Transverse colon (tissue), 4 donors: ENCODE measurements at regions not wholly inside any gene's neighbourhood (a gene's known extent, or its start where the extent isn't known, plus 50 kb on each side); places are given as distances from the start of the nearest gene placed in this dataset.

Experiments used
- DNase-seq: peaks from one replicate; pipeline ENCODE4 v3.0.0-alpha.2; 2019
- H3K27ac ChIP-seq, 4 donors: fragments of 200-600 bp; sonication (generic); 2 replicates each; pipeline ENCODE4 v1.5.1; 2016 to 2018; ENCODE audit warnings: inconsistent platforms in 4 of 4
- H3K27me3 ChIP-seq: fragments of 200-600 bp; sonication (generic); 2 replicates; pipeline ENCODE4 v1.5.1; 2017; ENCODE audit warnings: inconsistent platforms
- H3K36me3 ChIP-seq, 4 donors: fragments of 200-600 bp; sonication (generic); 2 replicates each; pipeline ENCODE4 v1.5.1; 2017 to 2019; ENCODE audit warnings: inconsistent platforms in 4 of 4
- H3K4me1 ChIP-seq, 4 donors: fragments of 200-600 bp; sonication (generic); 2 replicates each; pipeline ENCODE4 v1.5.1; 2017 to 2020; ENCODE audit warnings: inconsistent platforms in 4 of 4
- H3K4me3 ChIP-seq, 4 donors: fragments of 200-600 bp; sonication (generic); 1 replicate in 1 of 4; 2 replicates in 3 of 4; pipeline versions ENCODE4 v1.5.1 to v1.6.1; 2017 to 2019; ENCODE audit warnings: inconsistent platforms in 4 of 4
- H3K9me3 ChIP-seq, 2 donors: fragments of 200-600 bp; sonication (generic); 2 replicates each; pipeline ENCODE4 v1.5.1; 2017 to 2019; ENCODE audit warnings: inconsistent platforms in 2 of 2
- EP300 ChIP-seq: sonication (generic); formaldehyde crosslinking; IDR thresholded peaks from one replicate; pipeline ENCODE4 v1.6.1; 2017; ENCODE audit warnings: antibody characterized with exemption, low read depth
- POLR2A ChIP-seq: fragments of 450-650 bp; IDR thresholded peaks from one replicate; pipeline ENCODE4 v1.6.1; 2016; ENCODE audit warnings: antibody characterized with exemption, mild to moderate bottlenecking, moderate library complexity
- POLR2AphosphoS5 ChIP-seq, 3 donors: sonication (generic); formaldehyde crosslinking; IDR thresholded peaks; one replicate each; pipeline ENCODE4 v1.6.1; 2016; ENCODE audit warnings: antibody characterized with exemption in 3 of 3
- WGBS, 2 donors: methylation state at CpG; one replicate each; pipeline ENCODE4 v1.1.5; 2018; ENCODE audit warnings: low coverage in 1 of 2; 5-methylcytosine and 5-hydroxymethylcytosine counted together
- in situ Hi-C, 4 donors: fragments of 200-750 bp; cut with MboI; loops; one replicate each; pipeline versions ENCODE4 v1.15.0 to v1.15.1; 2017; ENCODE audit warnings: low sequenced_read_pairs in 3 of 4, low pct_ligation_motif_present in 1 of 4, low pct_unique_long_range_greater_than_20kb in 1 of 4
- intact Hi-C: fragments of 100-400 bp; cut with DNase I; formaldehyde crosslinking; loops from one replicate; pipeline ENCODE4 v1.15.1; 2023; ENCODE audit warnings: low total_unique reads
- TF ChIP-seq, protein P1 (sequence below), 5 experiments: fragments of 200-600 bp in 3 of 5; fragments of 450-650 bp in 2 of 5; sonication (generic) in 3 of 5; IDR thresholded peaks; 1 replicate in 2 of 5; 2 replicates in 3 of 5; pipeline ENCODE4 v1.5.1; 2016 to 2017; ENCODE audit warnings: antibody characterized with exemption in 5 of 5, inconsistent platforms in 3 of 5, mild to moderate bottlenecking in 2 of 5, moderate library complexity in 1 of 5

- in situ Hi-C loops (no loop called here), intact Hi-C loops (no loop called here)
- no peaks in the 10 kb centered on the region for H3K9me3 ChIP-seq
- H3K4me1 ChIP-seq = no peaks in the 10 kb centered on the region
- H3K27me3 ChIP-seq = no peaks in the 10 kb centered on the region
- no peak for DNase-seq
- no peak for TF ChIP-seq POLR2AphosphoS5 (IDR thresholded peaks at IDR 0.05)
- TF ChIP-seq EP300 = no peak
- TF ChIP-seq, protein P1, sequence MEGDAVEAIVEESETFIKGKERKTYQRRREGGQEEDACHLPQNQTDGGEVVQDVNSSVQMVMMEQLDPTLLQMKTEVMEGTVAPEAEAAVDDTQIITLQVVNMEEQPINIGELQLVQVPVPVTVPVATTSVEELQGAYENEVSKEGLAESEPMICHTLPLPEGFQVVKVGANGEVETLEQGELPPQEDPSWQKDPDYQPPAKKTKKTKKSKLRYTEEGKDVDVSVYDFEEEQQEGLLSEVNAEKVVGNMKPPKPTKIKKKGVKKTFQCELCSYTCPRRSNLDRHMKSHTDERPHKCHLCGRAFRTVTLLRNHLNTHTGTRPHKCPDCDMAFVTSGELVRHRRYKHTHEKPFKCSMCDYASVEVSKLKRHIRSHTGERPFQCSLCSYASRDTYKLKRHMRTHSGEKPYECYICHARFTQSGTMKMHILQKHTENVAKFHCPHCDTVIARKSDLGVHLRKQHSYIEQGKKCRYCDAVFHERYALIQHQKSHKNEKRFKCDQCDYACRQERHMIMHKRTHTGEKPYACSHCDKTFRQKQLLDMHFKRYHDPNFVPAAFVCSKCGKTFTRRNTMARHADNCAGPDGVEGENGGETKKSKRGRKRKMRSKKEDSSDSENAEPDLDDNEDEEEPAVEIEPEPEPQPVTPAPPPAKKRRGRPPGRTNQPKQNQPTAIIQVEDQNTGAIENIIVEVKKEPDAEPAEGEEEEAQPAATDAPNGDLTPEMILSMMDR (IDR thresholded peaks at IDR 0.05) = no peak
- TF ChIP-seq POLR2A = no peak
- WGBS, 2 donors = 50 to 73% methylated on average over 2 of the region's 2 CpGs
- H3K4me3 ChIP-seq = no peak overlapping the region
- H3K27ac ChIP-seq = no peak overlapping the region
- no peaks in the 10 kb centered on the region for H3K36me3 ChIP-seq
Observed at GRCh38 chr13:104868806-104869205, 1666.7 kb downstream of the EFNB2 start.

GRCh38 chr13:104855581-104855980 is 1679.9 kb downstream of the EFNB2 start:
- in situ Hi-C loops = no loop called here
- Histone ChIP-seq H3K36me3 (no peaks in the 10 kb centered on the region), H3K9me3 (no peaks in the 10 kb centered on the region), H3K4me1 (no peaks in the 10 kb centered on the region), H3K4me3 (no peak overlapping the region), H3K27me3 (no peaks in the 10 kb centered on the region), H3K27ac (no peak overlapping the region)
- no peak for DNase-seq
- TF ChIP-seq EP300 (no peak), POLR2A (no peak), POLR2AphosphoS5 (IDR thresholded peaks at IDR 0.05) (no peak)
- TF ChIP-seq, protein P1 (IDR thresholded peaks at IDR 0.05) = no peak
- intact Hi-C loops = no loop called here
- 93% methylated on average over 1 of the region's 1 CpG; no CpG with 5 or more reads in 1 of the 2 donors for WGBS, 2 donors

DNA sequence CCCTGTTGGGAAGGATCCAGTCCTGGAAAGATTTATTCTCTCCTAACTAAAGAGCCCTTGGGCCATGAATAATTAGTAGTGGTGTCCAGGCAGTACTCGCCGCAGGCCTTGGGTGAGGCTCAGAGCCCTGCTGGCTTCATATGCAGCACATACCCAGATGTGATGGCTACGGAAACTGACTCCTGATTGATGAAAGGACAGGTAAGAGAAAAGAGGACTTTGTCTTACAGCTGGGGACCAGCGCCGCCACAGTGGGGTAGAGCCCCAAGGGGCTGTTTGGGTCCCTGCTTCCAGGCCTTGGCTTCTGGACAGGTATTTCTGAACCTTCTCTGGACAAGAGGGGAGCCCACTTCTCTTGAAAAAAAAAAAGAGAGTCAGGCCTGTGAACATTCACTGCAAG is 1680.8 kb downstream of the EFNB2 start:
- H3K36me3 ChIP-seq = no peaks in the 10 kb centered on the region
- in situ Hi-C loops (no loop called here), intact Hi-C loops (no loop called here)
- TF ChIP-seq, protein P1 (IDR thresholded peaks at IDR 0.05) = no peak
- TF ChIP-seq POLR2AphosphoS5 (IDR thresholded peaks at IDR 0.05) (no peak), POLR2A (no peak), EP300 (no peak)
- no peaks in the 10 kb centered on the region for H3K4me1 ChIP-seq
- no peaks in the 10 kb centered on the region for H3K9me3 ChIP-seq
- H3K27ac ChIP-seq = no peak overlapping the region
- no peak overlapping the region for H3K4me3 ChIP-seq
- no peak for DNase-seq
- 90% methylated on average over 5 of the region's 5 CpGs; no CpG with 5 or more reads in 1 of the 2 donors for WGBS, 2 donors
- H3K27me3 ChIP-seq = no peaks in the 10 kb centered on the region

DNA sequence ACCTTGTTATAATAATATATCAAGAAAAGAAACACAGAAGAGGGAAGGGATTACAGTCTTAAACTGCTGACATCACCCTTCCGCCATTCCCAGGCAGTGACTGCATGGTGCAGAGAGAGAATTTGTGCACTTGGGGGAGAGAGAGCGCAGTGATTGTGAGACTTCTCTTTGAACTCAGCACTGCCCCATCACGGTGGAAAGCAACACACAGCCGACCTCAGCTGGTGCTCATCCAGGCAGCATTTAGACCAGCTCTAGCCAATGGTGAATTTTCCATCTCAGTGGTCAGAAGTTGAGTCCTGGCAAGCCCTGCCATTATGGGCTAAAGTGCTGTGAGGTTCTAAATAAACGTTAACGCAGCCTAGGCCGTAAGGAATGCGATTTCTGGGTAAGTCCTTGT is 1681.5 kb downstream of the EFNB2 start:
- intact Hi-C loops (no loop called here), in situ Hi-C loops (no loop called here)
- Histone ChIP-seq H3K27me3 (no peaks in the 10 kb centered on the region), H3K27ac (no peak overlapping the region), H3K4me1 (no peaks in the 10 kb centered on the region), H3K9me3 (no peaks in the 10 kb centered on the region), H3K4me3 (no peak overlapping the region), H3K36me3 (no peaks in the 10 kb centered on the region)
- DNase-seq = no peak
- TF ChIP-seq, protein P1 (IDR thresholded peaks at IDR 0.05) = no peak
- no peak for TF ChIP-seq POLR2AphosphoS5 (IDR thresholded peaks at IDR 0.05)
- TF ChIP-seq POLR2A = no peak
- TF ChIP-seq EP300 = no peak
- WGBS, 2 donors = 82 to 100% methylated on average over 2 to 8 of the region's 8 CpGs
